D721Med (cell line): ENCODE measurements at regions not wholly inside any gene's neighbourhood (a gene's known extent, or its start where the extent isn't known, plus 50 kb on each side); places are given as distances from the start of the nearest gene placed in this dataset.
"Not testable (repeated sequence)": the region's sequence is repeated elsewhere in the genome, so short reads cannot be mapped to it uniquely, and the experiment has no call there.

Source experiments
- DNase-seq: peaks from one replicate; pipeline ENCODE4 v3.0.0; 2011; ENCODE audit warnings: low spot score; ENCODE audit not compliant: insufficient read length
- FAIRE-seq: peaks from 2 replicates; lab custom pipeline; 2011; peaks lifted over from hg19 to GRCh38; lab: Jason Lieb, UNC
- CTCF ChIP-seq: IDR thresholded peaks from 2 replicates; pipeline ENCODE4 v1.5.1; 2012; ENCODE audit warnings: mild to moderate bottlenecking, control low read depth; ENCODE audit not compliant: insufficient read depth; ENCODE audit errors: missing control alignments

- FAIRE-seq (no peak), DNase-seq (no peak)
- TF ChIP-seq CTCF: no peak
Measured at GRCh38 chr5:118336468-118336867, 651.9 kb downstream of the DTWD2 start.

- DNase-seq: no peak
- no peak for TF ChIP-seq CTCF
- no peak for FAIRE-seq
Measured at GRCh38 chr5:118327389-118327788, 661.0 kb downstream of the DTWD2 start.

GRCh38 chr5:118326481-118327045 is 661.8 kb downstream of the DTWD2 start:
- no peak for TF ChIP-seq CTCF
- DNase-seq: no peak
- no peak for FAIRE-seq

GRCh38 chr5:118325931-118326330 is 662.4 kb downstream of the DTWD2 start:
- no peak for TF ChIP-seq CTCF
- DNase-seq: no peak
- peak; percentile 68 for FAIRE-seq

- not testable (repeated sequence) for FAIRE-seq, DNase-seq
Measured at GRCh38 chr5:118323723-118324122, 664.6 kb downstream of the DTWD2 start.

- no peak for FAIRE-seq
- TF ChIP-seq CTCF: no peak
- no peak for DNase-seq
Measured at GRCh38 chr5:118321081-118321480, 667.3 kb downstream of the DTWD2 start.

- no peak for FAIRE-seq
- no peak for TF ChIP-seq CTCF
- DNase-seq: no peak
Measured at GRCh38 chr5:118320121-118320520, 668.2 kb downstream of the DTWD2 start.

- DNase-seq: no peak
- no peak for TF ChIP-seq CTCF
- no peak for FAIRE-seq
Measured at GRCh38 chr5:118314931-118315330, 673.4 kb downstream of the DTWD2 start.
